ENCODE measurements at regions not wholly inside any gene's neighbourhood (a gene's known extent, or its start where the extent isn't known, plus 50 kb on each side); places are given as distances from the start of the nearest gene placed in this dataset.
"Not testable (repeated sequence)": the region's sequence is repeated elsewhere in the genome, so short reads cannot be mapped to it uniquely, and the experiment has no call there.

DNA sequence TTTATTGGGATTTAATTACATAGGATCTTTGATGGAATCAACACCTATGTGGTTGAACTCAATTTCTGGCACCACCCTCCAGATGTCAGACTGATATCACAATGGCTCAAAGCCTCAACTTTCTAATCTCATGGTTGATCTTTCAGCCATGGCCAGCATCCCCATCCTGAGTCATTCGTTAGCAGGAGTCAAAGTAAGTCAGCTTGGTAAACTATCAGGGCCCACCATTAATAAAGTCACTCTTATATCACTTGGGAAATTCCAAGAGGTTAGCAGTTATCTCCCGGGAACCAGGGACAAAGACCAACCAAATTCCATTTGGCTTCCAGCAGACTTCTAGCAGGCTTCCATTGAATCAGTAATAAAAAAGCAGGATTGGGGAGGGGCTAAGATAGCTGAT, 50.7 kb upstream of the TNFSF4 start:
- no peaks in the 10 kb centered on the region for H3K36me3 Mint-ChIP-seq
- CTCF ChIA-PET = no interaction called here
- H3K27me3 Mint-ChIP-seq = peaks cover 6% of the 10 kb centered on the region
- no peak overlapping the region for H3K27ac Mint-ChIP-seq
- no peaks in the 10 kb centered on the region for H3K4me1 Mint-ChIP-seq
- peaks cover 12% of the 10 kb centered on the region for H3K9me3 Mint-ChIP-seq
- no peak for DNase-seq
- no peak overlapping the region for H3K4me3 Mint-ChIP-seq

DNA sequence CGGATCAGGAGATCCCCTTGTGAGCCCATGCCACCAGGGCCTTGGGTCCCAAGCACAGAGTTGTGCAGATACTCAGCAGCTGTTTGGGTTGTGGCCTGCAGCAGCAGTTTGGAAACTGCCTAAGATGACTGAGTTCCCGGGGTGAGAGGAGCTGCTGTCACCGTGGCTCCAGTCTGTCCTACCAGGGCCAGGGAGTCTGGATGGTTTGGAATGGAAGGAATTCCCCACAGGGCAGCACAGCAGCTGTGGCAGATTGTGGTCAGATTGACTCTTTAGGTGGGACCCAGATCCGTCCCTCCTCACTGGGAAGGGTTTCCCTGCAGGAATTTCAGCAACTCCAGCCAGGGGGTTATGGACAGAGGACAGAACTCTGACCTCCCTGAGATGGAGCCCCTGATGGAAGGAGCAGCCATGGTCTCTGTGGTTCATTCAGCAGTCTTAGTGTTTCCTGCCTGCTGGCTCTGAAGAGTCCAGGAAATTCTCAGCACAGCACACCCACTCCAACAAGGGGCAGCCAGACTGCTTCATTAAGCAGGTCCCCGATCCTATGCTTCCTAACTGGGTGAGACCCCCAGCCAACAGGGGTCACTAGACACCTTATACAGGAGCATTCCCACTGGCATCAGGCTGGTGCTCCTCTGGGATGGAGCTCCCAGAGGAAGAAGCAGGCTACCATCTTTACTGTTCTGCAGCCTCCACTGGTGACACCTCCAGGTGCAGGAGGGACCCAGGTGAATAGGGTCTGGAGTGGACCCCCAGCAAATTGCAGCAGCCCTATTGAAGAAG, 51.5 kb upstream of the TNFSF4 start:
- Mint-ChIP-seq H3K27me3 (peaks cover 6% of the 10 kb centered on the region), H3K4me3 (no peak overlapping the region), H3K4me1 (no peaks in the 10 kb centered on the region), H3K36me3 (no peaks in the 10 kb centered on the region), H3K9me3 (peaks cover 12% of the 10 kb centered on the region), H3K27ac (no peak overlapping the region)
- CTCF ChIA-PET = no interaction called here
- no peak for DNase-seq

DNA sequence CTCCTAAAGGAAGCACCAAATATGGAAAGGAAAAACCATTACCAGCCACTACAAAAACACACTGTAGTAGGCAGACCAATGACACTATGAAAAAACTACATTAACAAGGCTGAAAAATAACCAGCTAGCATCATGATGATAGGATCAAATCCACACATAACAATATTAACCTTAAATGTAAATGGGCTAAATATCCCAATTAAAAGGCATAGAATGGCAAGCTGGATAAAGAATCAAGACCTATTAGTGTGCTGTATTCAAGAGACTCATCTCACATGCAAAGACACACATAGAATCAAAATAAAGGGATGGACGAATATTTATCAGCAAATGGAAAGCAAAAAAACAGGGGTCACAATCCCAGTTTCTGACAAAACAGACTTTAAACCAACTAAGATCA, 53.2 kb upstream of the TNFSF4 start:
- DNase-seq, H3K4me3 Mint-ChIP-seq, H3K4me1 Mint-ChIP-seq, H3K27me3 Mint-ChIP-seq, H3K27ac Mint-ChIP-seq, CTCF ChIA-PET, H3K36me3 Mint-ChIP-seq: not testable (repeated sequence)
- H3K9me3 Mint-ChIP-seq = peaks cover 12% of the 10 kb centered on the region

DNA sequence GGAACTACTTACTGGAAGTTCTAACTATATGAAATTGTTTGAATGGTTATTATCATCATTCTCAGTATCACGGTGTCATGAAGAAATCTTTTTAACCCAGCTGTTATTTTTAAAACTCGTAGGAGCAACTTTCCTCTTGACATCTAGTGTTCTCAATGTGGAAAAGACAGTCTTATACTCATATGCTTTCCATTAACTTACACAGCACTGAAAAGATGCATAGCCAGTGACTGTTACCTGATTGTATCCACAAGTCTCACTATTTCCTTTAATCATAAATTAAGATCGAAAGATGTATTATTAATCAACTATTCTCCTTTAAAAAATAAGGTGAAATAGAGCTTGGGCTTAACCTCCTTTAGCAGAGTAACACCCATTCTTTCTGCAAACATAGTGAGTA, 59.7 kb upstream of the TNFSF4 start:
- Mint-ChIP-seq H3K4me3 (no peak overlapping the region), H3K4me1 (no peaks in the 10 kb centered on the region), H3K27ac (no peak overlapping the region), H3K9me3 (no peaks in the 10 kb centered on the region), H3K27me3 (no peaks in the 10 kb centered on the region), H3K36me3 (no peaks in the 10 kb centered on the region)
- CTCF ChIA-PET = interaction anchor here (0.9 kb wide), 1 partner anchor 11 kb away, joined by 3 read pairs; no protein-coding TSS in a partner anchor
- no peak for DNase-seq

DNA sequence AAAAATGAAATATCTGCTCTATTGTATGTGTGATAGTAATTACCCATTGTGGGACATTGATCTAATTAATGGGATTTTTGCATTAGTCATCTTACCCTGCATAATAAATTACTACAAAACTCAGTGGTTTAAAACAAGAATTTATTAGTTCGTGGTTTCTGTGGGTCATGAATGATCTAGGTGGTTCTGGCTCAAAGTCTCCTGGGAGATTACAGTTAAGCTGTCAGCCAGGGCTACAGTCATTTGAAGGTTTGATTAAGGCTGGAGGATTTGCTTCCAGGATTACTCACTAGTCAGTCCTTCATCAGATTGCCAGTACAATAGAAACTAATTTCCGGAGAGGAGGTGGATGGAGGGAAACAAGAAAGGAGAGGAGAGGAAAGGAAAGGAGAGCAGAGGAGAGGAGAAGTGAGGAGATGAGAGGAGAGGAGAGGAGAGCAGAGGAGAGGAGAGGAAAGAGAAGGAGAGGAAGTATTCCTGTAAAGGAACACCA, 60.4 kb upstream of the TNFSF4 start:
- Mint-ChIP-seq H3K27ac (no peak overlapping the region), H3K9me3 (no peaks in the 10 kb centered on the region), H3K27me3 (no peaks in the 10 kb centered on the region), H3K36me3 (no peaks in the 10 kb centered on the region), H3K4me3 (no peak overlapping the region), H3K4me1 (no peaks in the 10 kb centered on the region)
- CTCF ChIA-PET = no interaction called here
- no peak for DNase-seq

DNA sequence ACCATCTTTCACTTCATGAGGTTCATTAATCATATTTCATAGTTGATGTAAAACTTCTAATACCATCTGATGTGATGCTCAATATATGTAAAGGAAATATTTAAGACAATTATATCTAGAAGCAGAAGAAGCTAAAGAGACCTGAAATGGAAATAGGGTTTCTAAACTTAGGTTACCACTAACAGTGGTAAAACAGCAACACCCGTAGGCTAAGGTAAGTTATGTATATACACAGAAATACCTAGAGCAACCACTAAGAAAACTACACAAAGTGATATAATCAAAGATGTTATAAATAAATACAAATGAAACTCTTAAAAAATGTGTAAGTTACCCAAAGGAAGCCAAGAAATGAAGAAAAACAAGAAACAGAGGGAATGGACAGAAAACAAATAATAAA, 61.1 kb upstream of the TNFSF4 start:
- CTCF ChIA-PET = no interaction called here
- Mint-ChIP-seq H3K36me3 (no peaks in the 10 kb centered on the region), H3K27me3 (no peaks in the 10 kb centered on the region), H3K4me3 (no peak overlapping the region), H3K27ac (no peak overlapping the region), H3K4me1 (no peaks in the 10 kb centered on the region), H3K9me3 (no peaks in the 10 kb centered on the region)
- no peak for DNase-seq

DNA sequence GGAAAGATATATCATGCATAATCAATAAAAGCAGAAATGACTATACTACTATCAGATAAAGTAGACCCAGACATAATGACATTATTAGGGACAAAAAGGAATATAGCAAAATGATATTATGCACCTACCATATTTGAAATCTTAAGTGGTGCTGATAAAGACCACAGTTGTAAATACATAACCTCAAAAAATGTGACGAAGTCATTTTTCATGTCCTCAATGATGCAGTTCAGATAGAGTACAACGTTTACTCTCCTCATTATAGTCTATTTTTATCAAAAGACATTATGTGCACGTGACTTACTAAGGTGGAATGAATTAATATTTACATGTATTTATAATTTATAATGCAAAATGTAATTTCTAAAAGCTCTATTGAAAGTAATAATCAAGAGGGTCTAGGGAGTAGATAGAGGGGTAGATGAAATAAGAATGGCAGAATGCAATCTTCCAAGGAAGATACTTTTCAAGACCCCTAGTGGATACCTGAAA, 61.7 kb upstream of the TNFSF4 start:
- no peaks in the 10 kb centered on the region for H3K36me3 Mint-ChIP-seq

DNA sequence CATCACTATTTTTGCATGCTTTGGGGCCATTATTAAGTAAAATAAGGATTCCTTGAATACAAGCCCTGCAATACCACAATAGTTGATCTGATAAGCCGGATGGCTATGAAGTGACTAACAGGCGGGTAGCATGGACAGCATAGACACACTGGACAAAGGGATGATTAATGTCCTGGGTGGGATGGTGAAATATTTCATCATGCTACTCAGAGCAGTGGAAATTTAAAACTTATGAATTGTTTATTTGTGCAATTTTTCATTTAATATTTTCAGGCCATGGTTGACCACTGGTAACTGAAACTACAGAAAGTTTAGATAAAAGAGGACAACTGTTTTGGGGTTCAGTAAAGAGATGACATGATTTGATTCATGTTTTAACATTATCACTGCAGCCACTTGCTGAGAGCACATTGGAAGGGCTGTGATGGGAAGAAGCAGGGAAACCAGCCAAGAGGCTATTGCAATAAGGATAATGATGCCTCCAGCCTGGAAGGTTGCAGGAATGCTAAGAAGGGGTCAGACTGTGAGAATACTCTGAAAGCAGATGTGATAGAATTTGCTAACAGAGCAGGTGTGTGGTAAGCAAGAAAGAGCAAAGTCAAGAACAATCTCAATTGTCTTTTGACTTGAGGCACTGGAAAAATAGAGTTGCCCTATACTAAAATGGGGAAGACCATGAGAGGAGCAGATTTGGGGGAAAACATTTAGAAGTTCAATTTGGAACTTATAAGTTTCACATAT, 62.5 kb upstream of the TNFSF4 start:
- CTCF ChIA-PET = no interaction called here
- no peaks in the 10 kb centered on the region for H3K36me3 Mint-ChIP-seq
- H3K4me3 Mint-ChIP-seq = no peak overlapping the region
- H3K4me1 Mint-ChIP-seq = no peaks in the 10 kb centered on the region
- no peaks in the 10 kb centered on the region for H3K27me3 Mint-ChIP-seq
- no peak overlapping the region for H3K27ac Mint-ChIP-seq
- no peak for DNase-seq
- H3K9me3 Mint-ChIP-seq = no peaks in the 10 kb centered on the region

More for the DNA sequence above, 61.7 kb upstream of the TNFSF4 start:
- CTCF ChIA-PET = no interaction called here
- no peaks in the 10 kb centered on the region for H3K4me1 Mint-ChIP-seq
- H3K27me3 Mint-ChIP-seq = no peaks in the 10 kb centered on the region
- H3K9me3 Mint-ChIP-seq = no peaks in the 10 kb centered on the region
- DNase-seq = no peak
- H3K4me3 Mint-ChIP-seq = no peak overlapping the region
- no peak overlapping the region for H3K27ac Mint-ChIP-seq

DNA sequence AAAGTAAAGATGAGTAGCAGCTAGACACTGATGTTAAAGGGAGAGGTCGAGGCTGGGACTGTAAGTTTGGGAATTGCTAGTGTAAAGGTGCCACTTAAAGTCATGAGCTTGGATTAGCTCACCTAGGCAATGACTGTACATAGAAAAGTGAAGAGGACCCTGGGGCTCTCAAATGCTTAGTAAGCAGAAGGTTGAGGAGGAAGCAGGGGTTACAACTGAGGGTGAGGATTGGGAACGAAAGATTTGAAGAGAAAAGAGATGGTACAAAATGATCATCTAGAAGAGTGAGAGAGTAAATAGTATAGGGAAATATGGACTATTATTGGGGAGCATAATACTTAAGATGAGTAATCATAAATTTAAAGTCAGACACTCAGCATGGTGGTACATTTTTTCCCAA, 63.1 kb upstream of the TNFSF4 start:
- Mint-ChIP-seq H3K27ac (no peak overlapping the region), H3K4me3 (no peak overlapping the region), H3K27me3 (no peaks in the 10 kb centered on the region), H3K36me3 (no peaks in the 10 kb centered on the region), H3K9me3 (no peaks in the 10 kb centered on the region), H3K4me1 (no peaks in the 10 kb centered on the region)
- no peak for DNase-seq
- CTCF ChIA-PET = no interaction called here

DNA sequence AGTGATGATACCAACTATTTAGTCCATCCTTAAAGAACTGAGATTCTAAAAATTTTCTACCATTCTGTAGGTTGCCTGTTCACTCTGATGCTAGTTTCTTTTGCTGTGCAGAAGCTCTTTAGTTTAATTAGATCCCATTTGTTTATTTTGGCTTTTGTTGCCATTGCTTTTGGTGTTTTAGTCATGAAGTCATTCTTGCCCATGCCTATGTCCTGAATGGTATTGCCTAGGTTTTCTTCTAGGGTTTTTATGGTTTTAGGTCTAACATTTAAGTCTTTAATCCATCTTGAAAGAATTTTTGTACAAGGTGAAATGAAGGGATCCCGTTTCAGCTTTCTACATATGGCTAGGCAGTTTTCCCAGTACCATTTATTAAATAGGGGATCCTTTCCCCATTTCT, 63.9 kb upstream of the TNFSF4 start:
- CTCF ChIA-PET, DNase-seq, H3K27ac Mint-ChIP-seq, H3K27me3 Mint-ChIP-seq, H3K36me3 Mint-ChIP-seq, H3K4me1 Mint-ChIP-seq, H3K4me3 Mint-ChIP-seq, H3K9me3 Mint-ChIP-seq: not testable (repeated sequence)

DNA sequence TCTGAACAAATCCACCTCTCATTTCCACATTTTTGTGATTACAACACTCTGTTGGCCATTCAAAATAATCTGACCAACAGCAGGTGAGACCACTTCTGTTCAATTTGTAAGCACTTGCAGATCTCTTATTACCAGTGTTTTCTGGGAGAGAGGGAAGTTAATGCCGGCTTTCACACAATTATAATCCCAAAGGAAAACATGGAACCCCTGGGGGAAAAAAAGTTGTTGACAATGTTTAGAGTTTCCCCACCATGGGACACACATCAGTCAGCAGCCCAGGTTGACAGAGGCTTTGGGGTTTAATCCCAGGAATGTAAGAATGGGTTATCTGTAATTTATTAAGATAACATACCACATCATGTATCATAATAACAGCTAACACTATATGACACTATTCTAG, 68.4 kb upstream of the TNFSF4 start:
- no peak overlapping the region for H3K4me3 Mint-ChIP-seq
- H3K27me3 Mint-ChIP-seq = no peaks in the 10 kb centered on the region
- CTCF ChIA-PET = interaction anchor here (2.0 kb wide), 1 partner anchor 20 kb away, joined by 6 read pairs; no protein-coding TSS in a partner anchor

DNA sequence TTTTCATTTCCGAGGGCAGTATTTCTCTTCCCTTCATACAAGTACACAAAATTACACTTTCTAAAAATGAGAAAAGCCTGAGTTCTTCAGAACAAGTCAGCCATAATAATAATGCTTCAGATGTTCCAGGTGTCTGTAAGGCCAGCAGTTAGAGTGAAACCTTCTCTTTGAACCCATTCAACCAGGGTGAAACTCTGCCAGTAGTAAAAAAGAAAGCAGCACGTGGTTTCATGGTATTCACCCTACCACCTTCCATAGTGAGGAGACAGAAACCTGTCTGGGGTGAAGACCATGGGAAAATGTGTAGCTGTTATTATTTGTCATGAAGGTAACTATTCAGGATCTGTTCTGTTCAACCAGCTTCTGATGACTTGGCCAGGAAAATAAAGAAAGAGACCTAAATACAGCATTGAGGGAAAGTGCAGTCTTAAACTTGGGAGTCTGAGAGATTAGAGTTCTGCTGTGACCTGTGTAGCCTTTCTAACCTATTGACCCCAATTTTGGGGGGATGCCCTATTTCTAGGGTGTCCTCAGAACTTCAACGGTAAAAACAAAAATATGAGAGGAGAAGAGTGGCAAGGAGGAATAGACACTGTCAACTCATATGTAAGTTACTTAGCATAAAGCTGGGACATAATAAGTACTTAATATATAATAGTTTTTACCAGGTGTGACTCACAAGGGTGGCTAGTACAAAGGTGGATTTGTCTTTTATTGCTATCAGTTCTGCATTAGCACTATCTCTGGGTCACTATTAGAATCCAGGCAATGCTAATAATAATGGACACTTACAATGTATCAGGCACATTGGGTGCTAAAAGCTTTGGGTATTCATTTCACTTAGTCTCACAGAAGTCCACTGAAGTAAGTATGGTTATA, 70.0 kb upstream of the TNFSF4 start:
- no peak overlapping the region for H3K27ac Mint-ChIP-seq
- no peak overlapping the region for H3K4me3 Mint-ChIP-seq
- CTCF ChIA-PET = interaction anchor here (2.0 kb wide), 1 partner anchor 22 kb away, joined by 6 read pairs; no protein-coding TSS in a partner anchor
- no peak for DNase-seq
- H3K4me1 Mint-ChIP-seq = no peaks in the 10 kb centered on the region
- H3K36me3 Mint-ChIP-seq = no peaks in the 10 kb centered on the region
- no peaks in the 10 kb centered on the region for H3K9me3 Mint-ChIP-seq
- no peaks in the 10 kb centered on the region for H3K27me3 Mint-ChIP-seq

More for the DNA sequence above, 68.4 kb upstream of the TNFSF4 start:
- H3K36me3 Mint-ChIP-seq = no peaks in the 10 kb centered on the region
- H3K27ac Mint-ChIP-seq = no peak overlapping the region
- DNase-seq = no peak
- no peaks in the 10 kb centered on the region for H3K4me1 Mint-ChIP-seq
- no peaks in the 10 kb centered on the region for H3K9me3 Mint-ChIP-seq

DNA sequence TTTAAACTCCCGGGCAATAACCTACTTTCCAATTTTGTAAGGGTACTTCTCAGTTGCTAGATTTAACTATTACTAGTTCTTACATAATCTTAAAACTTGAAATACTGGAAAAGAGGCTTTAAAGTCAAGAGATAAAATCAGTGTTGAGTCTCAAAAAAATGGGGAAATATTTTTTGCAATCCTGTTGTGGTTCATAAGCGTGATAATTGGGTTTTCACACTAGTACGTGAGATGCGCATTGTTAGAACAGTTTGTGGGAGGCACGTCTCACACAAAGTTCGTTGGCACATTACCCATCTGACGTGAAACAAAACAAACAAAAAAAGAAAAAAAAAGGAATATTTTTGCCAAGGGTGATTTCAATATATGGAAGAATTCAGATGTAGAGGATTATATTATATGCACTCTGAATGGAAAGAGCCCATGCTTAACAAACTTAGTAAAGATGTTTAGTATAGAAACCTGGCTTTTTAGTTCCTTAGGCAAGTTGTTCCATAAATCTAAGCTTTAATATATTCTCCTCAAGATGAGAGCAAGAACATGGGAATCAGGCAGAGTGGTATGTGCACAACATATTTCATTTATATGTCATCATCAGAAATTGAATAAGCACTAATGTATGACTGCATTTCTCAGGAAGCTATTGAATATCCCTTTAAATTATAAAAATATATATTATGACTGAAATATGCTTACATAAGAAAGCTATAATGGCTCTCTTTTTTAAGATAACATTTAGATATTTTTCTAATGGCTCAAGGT, 73.9 kb upstream of the TNFSF4 start:
- CTCF ChIA-PET = no interaction called here
- Mint-ChIP-seq H3K4me3 (no peak overlapping the region), H3K9me3 (no peaks in the 10 kb centered on the region), H3K27ac (no peak overlapping the region), H3K36me3 (no peaks in the 10 kb centered on the region), H3K4me1 (no peaks in the 10 kb centered on the region), H3K27me3 (no peaks in the 10 kb centered on the region)
- no peak for DNase-seq

DNA sequence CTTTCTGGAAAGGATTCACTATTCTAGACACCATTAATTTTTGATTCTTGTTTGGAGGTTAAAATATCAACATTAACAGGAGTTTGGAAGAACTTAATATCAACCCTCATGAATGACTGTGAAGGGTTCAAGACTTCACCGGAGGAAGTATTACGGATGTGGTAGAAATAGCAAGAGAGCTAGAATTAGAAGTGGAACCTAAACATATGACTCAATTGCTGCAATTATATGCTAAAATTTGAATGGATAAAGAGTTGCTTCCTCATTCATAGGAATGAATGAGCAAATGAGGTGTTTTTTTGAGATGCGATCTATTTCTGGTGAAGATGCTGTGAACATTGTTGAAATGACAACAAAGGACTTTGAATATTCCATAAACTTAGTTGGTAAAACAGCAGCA, 77.9 kb upstream of the TNFSF4 start:
- H3K4me3 Mint-ChIP-seq = no peak overlapping the region
- no peaks in the 10 kb centered on the region for H3K36me3 Mint-ChIP-seq
- no peaks in the 10 kb centered on the region for H3K27me3 Mint-ChIP-seq
- CTCF ChIA-PET = no interaction called here
- no peaks in the 10 kb centered on the region for H3K9me3 Mint-ChIP-seq
- H3K27ac Mint-ChIP-seq = no peak overlapping the region
- no peaks in the 10 kb centered on the region for H3K4me1 Mint-ChIP-seq
- DNase-seq = no peak
